Endothelial cell of hepatic sinusoid (primary cell): ENCODE measurements at regions not wholly inside any gene's neighbourhood (a gene's known extent, or its start where the extent isn't known, plus 50 kb on each side); places are given as distances from the start of the nearest gene placed in this dataset.
"Not testable (repeated sequence)": the region's sequence is repeated elsewhere in the genome, so short reads cannot be mapped to it uniquely, and the experiment has no call there.

Source experiments
- in situ Hi-C: cut with HindIII; loops from 2 replicates; pipeline ENCODE4 v1.10.0; 2017; ENCODE audit warnings: low sequenced_read_pairs

DNA sequence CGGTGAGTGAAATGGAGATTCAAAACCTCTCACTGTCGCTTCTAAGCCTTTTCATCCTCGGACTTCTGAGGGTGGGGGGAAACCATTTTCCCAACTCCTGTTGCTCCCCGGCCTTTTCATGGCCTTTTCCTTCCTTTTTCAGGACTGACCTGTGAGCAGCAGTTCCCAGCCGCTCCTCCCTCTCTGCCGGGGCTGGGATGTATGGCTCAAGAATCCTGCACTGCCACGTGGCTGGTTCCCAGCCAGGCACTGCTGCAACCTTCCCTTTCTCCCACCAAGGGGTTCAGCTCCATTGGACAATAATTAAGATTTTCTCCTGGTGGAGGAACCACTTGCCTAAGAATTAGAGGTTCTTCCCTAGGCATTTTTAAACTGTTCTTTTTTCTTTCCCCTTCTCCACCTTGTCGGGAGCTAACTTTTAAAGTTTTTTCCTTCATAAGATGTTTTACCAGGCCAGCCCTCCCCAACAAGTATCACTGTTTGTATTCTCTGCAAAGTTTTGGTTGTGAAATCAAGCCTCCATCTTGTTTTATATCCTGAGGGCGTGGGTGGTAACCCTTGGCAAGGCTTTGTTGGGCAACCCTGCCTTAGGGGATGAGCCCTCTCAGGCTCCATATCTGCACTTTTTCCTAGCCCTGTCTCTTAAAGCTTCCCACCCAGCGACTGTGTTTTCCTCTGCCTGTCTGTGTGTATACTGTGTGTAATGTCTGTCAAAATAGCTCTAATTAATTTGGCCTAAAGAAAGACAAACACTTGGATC is 1166.6 kb upstream of the ADGRL2 start:
- in situ Hi-C loops, result no loop called here

DNA sequence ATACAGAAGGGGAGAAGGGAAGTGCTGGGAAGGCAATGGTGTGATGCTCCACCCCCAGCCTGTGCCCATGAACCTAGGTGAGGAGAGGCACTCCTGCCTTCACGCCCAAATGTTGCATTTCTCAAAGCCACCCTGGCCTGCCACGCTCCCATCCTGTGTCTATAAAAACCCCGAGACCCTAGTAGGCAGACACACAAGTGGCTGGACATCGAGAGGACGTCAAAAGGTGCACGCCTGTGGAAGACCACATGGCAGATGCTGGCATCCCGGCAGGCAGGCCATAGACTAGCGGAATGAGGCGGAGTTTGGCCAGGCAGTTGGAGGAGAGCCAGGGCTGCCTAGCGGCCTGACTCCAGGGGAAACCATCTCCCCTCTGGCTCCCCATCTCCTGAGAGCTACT is 1168.5 kb upstream of the ADGRL2 start:
- in situ Hi-C loops, result no loop called here

DNA sequence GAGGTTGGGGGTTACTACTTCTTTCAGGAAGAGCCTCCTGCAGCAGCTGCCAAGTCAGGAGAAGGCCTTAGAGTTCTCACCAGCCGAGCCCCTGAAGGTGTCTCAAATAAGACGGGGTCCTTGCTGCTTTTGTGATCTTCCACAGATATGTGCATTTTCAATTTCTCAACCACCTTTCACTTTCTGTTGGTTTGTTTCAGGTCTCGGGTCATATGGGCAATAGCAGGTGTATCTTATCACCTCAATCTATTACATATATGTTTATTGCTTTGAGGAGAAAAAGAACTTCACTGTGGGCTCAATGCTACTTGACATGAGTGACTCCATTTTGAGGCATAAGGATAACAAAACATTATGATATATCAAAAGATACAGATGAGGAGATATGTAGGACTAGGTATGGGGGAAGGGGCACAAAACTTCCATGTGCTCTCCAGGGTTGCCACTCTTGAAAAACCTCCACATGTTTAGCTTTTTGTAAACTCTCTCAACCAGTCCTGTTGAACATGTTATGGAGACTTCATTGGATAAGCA is 1171.4 kb upstream of the ADGRL2 start:
- in situ Hi-C loops, result no loop called here

DNA sequence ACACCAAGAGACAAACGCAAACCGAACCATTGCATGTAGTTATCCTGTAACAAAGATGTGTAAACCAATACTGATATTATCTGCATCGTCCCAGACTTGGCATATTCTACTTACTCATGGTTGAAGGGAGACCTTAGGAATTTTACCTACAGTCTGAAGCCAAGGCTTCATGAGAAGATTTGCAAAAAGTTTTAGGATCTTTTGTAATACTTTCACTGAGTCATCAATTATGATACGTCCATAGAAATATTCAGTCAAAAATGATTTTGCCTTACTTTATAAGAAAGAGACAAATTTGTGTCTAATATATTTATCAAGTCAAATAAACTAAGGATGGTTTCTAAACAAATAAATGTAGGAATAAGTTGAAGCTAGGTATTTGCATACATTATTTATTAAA is 1176.1 kb upstream of the ADGRL2 start:
- in situ Hi-C loops, result no loop called here

DNA sequence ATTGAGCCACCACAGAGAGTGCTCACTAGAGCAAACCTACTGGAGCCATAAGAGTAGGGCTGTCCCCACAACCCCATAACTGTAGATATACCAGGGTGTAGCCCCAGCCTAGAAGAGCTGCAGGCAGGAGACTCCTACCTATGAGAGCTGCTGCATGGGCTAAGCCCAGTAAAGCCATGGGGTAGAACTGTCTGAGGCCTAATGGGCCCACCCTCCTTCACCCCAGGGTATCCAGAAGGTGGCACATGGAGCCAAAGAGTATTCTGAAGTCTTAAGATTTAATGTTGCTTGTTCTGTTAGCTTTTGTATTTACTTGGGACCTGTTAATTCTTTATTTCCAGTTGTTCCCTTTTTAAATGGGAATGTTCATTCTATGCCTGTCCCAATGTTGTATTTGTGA is 1193.7 kb upstream of the ADGRL2 start:
- in situ Hi-C loops, result no loop called here

DNA sequence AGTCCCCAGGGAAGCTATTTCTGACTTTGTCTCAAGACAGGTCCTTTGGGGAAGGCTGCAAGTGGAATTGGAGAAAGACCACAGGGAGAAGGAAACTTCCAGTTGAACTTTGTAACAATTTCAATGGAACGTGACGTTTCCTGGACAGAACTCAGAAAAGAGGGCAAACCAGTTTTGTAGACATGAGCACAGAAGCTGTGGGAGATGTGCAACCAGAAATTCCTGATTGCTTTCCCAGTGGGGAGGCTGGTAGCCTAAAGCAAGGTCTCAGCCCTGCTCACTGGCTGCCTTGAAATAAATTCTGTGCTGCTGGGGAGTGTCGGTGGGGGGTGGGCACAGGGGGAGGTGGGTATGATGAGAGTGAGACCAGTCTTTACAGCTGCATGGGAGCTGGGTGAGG is 1206.7 kb upstream of the ADGRL2 start:
- in situ Hi-C loops, result no loop called here

DNA sequence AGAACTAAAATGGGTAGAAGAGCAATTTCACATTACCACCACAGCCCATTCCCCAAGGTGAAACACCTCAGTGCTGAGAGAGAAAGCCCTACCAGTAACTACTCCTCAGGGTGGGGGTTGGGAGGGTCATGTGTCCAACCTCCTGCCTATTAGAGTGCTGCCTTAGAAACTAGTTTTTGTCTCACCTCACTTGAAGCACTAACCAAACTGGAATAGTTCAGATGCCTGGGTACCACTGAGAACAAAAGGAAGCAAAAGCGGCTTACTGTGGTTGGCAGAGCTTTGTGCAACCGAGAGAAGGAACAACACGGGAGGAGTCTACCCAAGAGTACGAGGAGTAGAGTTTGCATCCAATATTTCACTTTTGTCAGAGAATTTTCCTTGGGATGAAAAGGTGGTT is 1207.5 kb upstream of the ADGRL2 start:
- in situ Hi-C loops, result no loop called here

DNA sequence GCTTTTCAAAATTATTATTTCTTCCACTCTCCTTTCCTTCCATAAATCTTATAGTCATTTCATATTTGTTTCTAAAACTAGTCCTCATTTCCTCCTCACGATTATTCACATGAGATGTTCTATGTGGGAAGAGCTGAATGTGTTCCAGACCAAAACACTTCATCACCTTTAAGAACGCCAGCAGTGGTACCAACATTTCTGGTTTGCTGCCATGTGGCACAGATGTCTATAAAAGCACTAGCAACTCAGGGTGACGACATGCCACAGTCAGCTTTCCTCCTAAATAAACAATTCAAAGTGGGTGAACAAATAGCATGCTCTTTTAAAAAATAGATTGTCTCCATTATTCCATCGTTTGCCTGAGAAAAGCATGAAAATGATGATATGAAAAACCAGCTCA is 1217.8 kb upstream of the ADGRL2 start:
- in situ Hi-C loops, result no loop called here

DNA sequence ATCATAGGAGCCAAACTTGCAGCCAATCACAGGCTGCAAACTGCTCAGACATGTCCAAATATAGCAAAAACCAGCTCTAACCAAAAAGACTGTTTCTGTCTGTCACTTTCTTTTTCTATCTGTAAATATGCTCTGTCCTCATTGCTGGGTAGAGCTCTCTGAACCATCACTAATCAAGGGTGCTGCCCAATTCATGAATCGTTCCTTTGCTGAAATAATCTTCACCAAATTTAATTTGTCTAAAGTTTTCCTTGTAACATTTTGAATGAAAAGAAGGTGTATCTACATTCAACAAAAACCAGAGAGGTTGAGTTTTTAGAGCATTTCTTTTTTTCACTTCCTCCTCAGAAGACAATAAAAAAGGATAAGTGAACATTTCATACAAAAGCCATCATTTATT is 1221.7 kb upstream of the ADGRL2 start:
- in situ Hi-C loops, result no loop called here

DNA sequence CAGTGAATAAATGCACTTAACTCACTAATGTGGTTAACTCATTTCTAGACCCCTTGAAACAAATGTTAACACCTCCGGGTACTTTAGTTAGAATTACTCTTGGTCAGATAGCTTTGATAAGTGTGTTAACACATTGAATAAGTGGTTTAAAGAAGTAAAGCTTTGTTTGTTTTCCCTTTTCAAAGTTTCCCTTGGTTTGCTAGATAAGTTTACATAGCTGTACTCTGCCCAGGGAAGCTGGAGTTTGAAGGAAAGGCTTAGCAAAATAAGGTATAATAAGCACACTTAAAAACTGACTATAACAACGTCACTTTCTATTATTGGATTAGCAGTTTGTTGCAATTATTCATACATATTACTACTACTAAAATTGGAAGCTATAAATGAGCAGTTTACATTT is 1233.9 kb upstream of the ADGRL2 start:
- in situ Hi-C loops, result loop anchor here (10.0 kb wide), 1 partner anchor 1958 kb away; no protein-coding TSS in a partner anchor

DNA sequence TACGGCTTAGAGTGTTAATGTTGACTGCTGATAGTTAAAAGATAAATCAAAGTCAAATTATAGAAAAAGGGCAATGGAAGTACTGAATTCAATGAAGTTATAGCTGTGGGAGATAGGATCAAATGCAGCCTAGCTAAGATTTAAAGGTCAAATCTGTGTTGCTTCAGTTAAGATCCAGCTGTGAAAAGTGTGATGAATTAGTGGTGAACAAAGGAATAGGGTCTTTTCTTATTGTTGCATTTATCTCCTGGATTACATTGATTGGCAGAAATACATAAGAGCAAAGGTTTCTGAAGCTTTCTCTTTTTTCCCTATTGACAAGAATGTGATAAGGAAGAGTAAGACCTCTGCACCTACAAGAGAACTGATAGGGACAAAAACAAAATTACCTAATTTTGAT is 1234.6 kb upstream of the ADGRL2 start:
- in situ Hi-C loops, result loop anchor here (10.0 kb wide), 1 partner anchor 1959 kb away; no protein-coding TSS in a partner anchor

DNA sequence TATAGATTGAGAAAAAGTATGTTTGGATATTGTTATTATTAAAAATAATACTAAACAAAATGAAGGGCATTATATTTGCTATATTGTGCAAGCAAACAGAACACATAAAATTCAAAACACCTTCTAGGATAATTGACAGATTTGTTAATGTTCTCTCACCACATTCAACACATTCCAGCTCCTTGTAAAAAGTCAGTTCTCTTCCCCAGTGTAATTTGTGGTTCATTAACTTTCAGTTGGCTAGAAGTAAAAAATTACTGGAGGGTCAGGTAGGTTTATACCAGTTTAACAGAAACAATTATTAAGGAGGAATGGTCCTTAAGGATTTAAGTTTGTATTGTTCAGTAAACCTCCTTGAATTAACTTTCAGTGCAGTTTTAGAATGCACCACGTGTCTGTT is 1235.3 kb upstream of the ADGRL2 start:
- in situ Hi-C loops, result loop anchor here (10.0 kb wide), 1 partner anchor 1959 kb away; no protein-coding TSS in a partner anchor

DNA sequence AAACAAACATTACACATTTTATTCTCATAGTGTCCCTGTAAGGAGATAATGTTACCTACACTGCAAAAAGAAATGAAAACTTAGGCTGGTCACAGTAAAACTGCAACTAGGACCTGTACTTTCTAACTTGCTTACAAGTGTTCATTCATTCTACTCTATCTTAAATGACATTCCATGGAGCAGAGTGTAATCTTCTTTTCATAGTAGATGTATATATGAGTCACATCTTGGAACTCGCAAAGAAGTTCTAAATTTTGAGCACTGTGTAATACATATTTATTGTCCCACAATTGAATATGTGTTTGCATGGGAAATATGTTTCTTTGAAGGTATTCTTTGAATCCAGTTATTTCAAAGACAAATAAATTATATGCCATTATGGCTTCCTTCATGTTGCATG is 1258.5 kb upstream of the ADGRL2 start:
- in situ Hi-C loops, result no loop called here

DNA sequence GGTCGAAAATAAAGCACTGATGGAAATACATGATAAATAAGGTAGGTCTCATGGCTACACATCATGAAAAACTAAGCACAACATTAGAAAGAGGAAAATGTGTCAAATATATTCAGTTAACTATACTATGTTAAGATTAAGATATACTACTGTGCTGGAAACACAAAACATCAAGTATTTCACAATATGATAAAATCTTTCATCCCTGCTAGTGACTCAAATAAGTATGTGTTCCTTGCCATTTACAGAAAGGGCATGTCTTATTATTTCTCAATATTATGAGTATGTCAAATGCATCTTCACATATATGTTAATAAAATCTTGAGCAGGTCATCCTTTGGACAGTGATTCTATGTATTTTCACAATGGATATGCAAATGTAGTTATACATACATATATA is 1260.1 kb upstream of the ADGRL2 start:
- in situ Hi-C loops, result no loop called here

DNA sequence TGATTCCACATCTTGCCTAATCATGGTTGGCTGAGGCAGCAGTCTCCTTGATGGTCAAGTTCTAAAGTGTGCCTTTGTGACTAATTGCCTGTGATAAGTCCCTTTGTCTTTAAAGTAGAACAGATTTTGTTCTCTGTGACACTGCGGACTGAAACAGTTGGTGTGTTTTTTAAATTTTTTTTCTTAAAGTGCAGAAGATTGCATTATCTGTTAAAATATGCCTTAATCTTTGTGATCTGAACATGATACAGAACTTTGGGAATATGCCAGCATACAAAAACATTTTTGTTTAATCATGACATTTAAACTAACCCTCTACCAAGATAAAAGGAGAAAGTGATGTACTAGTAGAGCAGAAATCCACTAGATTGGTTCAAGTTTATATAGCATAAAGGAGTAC is 1260.6 kb upstream of the ADGRL2 start:
- in situ Hi-C loops, result no loop called here

DNA sequence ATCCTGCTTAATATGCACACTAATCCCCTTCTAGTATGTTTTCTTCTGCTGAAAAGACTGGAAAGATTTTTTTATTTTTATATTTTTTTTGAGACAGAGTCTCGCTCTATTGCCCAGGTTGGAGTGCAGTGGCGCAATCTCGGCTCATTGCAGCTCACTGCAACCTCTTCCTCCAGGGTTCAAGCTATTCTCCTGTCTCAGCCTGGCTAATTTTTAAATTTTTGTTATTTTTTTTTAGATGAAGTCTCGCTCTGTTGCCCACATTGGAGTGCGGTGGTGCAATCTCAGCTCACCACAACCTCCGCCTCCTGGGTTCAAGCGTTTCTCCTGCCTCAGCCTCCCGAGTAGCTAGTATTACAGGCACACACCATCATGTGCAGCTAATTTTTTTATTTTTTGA is 1261.4 kb upstream of the ADGRL2 start:
- in situ Hi-C loops, result not testable (repeated sequence)

DNA sequence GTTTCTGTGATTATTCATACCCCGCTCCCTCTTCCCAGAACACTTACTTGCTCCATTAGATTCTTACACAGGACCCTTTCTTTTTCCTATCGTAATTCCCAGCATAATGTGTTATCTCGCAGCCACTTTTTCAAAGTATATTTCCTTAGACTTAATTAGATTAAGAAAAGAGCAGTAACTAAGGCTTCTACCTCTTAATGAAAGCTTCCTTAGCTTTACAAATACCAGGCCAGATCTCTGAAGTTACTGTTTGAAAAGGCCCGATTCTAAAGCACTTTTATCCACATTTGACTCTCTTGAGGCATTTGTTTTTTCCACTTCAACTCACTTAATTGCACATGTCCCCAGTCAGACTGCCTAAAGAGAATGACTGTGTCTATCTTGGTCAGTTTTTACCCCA is 1264.3 kb upstream of the ADGRL2 start:
- in situ Hi-C loops, result no loop called here

DNA sequence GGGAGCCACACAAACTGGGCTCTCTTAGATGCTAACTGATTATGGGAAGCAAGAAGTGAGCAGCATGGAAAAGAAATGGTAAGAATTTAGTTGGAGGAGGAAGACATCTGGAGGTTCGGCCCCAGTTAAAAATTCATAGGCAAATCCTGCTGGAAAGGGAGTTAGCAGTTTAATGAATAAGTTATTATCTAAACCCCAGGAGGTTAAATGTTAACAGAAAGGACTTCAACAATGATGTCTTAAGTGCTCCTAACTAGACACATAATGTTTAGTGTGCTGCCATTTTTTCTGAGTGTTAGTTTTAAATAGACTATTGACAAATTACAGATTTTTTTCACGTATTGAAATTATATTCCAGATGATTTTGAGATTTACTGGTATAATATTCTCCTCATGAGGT is 1265.3 kb upstream of the ADGRL2 start:
- in situ Hi-C loops, result no loop called here

DNA sequence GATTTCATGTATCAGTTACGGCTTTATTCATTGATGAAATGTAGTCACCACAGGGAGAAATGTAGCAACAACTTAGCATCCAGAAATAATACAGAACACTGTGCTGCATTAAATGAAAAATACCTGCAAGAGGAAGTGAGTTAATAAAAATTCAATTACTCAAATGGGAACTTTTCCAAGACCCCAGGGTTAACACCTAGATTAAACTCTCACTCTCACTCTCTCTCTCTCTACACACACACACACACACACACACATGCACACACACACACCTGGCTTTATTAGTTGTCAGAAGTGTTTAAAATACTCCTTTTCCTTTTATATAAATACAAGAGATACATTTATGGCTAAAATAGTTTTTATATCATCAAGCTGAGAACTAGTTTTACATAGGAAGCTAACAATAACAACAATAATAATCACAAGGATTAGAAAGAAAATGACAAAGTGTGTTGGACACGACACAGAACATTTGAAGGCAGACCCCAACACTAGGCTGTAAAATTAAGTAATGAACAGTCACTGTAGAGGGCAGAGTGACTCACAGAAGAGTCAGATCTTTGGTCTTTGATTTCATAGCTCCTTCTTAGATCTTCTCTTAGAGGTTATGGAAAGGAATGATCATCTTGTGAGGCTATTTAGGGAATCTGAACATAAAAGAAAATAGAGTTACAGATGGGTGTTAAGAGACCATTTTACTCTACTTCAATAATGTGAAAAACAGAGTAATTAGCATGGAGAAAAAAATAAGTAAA is 1266.0 kb upstream of the ADGRL2 start:
- in situ Hi-C loops, result no loop called here

DNA sequence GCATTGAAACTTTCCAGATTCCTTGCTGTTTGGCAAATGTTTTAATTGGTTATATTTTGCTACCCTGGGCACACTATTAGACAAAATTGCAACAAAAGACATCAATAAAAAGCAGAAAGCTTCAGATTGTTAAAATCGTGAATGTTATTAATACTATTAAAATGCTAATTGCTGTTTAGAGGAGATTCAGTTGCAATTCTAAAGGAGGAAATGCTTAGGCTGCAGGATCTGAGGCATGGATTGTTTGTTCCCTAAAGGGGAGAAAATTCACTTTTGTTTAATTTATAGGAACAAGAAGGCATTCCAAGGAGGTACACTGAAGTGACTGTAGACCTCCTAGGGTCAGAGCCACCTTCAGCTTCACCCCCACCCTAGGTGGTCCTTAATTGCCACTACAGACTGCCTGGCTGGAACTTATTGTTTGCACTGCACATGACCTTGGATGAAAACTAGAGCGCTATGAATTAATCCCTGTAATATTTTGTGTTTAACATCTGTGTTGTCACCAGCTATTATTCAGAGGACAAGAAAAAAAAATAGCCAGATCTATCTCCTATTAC is 1266.9 kb upstream of the ADGRL2 start:
- in situ Hi-C loops, result no loop called here

DNA sequence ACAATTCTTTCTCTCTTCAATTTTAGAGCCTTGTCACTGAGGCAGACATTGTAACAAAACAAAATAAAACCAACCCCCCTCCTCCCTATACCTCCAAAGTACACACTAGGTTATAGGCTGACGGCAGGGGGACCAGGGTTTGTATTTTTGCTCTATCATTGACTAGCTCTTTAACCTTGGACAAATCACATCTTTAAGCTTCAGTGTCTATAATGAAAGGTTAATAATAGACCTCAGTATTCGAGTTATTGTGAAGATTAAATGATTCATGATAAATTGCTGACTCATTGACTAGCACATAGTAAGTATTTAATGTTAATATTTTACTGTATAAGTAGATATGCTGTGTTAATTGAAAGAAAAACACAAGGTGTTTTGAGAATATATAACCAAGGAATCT is 1267.6 kb upstream of the ADGRL2 start:
- in situ Hi-C loops, result no loop called here

DNA sequence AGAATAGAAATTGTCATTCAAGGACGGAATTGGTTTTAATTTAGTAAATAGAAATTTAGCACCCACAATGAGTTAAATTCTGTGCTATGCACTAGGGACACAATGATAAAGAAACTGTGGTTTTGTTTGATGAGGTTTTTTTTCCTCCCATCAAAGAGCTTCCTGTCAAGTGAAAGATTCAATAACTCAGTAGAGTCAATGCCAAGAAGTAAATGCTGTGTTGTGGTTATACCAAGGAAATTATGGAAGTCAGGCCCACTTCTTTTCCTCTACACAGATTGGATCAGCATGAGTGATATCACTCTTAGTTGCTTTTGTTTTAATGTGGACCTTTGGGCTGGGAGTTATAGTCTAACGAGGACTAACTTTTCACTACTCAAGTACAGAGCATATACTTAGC is 1269.6 kb upstream of the ADGRL2 start:
- in situ Hi-C loops, result no loop called here
